H9 (cell line): ENCODE measurements at regions not wholly inside any gene's neighbourhood (a gene's known extent, or its start where the extent isn't known, plus 50 kb on each side); places are given as distances from the start of the nearest gene placed in this dataset.

Experiments used
- DNase-seq: peaks from one replicate; pipeline ENCODE4 v3.0.0-alpha.2; 2017
- H2AFZ ChIP-seq: one replicate; pipeline ENCODE4 v1.6.1; 2013; ENCODE audit warnings: mild to moderate bottlenecking, low read length, control low read depth, moderate library complexity
- H2AK5ac ChIP-seq: 2 replicates; pipeline ENCODE4 v1.6.1; 2013; ENCODE audit warnings: low read length, control low read depth, mixed read lengths; ENCODE audit not compliant: insufficient read length
- H2BK120ac ChIP-seq: one replicate; pipeline ENCODE4 v1.6.1; 2013; ENCODE audit warnings: low read depth, mild to moderate bottlenecking, low read length, control low read depth, inconsistent platforms; ENCODE audit not compliant: poor library complexity, severe bottlenecking
- H2BK12ac ChIP-seq: 2 replicates; pipeline ENCODE4 v1.6.1; 2013; ENCODE audit warnings: low read length, control low read depth, mixed read lengths, low read depth; ENCODE audit not compliant: insufficient read length
- H2BK15ac ChIP-seq: 2 replicates; pipeline ENCODE4 v1.6.1; 2013; ENCODE audit warnings: low read depth, low read length, control low read depth
- H2BK20ac ChIP-seq: one replicate; pipeline ENCODE4 v1.6.1; 2013; ENCODE audit warnings: low read depth, mild to moderate bottlenecking, low read length, control low read depth, inconsistent platforms; ENCODE audit not compliant: poor library complexity, severe bottlenecking
- H2BK5ac ChIP-seq: 2 replicates; pipeline ENCODE4 v1.6.1; 2013; ENCODE audit warnings: low read length, control low read depth, mixed read lengths; ENCODE audit not compliant: insufficient read length
- H3K14ac ChIP-seq: 2 replicates; pipeline ENCODE4 v1.6.1; 2013; ENCODE audit warnings: low read length, control low read depth; ENCODE audit not compliant: insufficient read depth
- H3K18ac ChIP-seq: 2 replicates; pipeline ENCODE4 v1.6.1; 2013; ENCODE audit warnings: low read depth, mild to moderate bottlenecking, mixed read lengths, low read length, control low read depth; ENCODE audit not compliant: insufficient read length
- H3K23ac ChIP-seq: 2 replicates; pipeline ENCODE4 v1.6.1; 2013; ENCODE audit warnings: low read length, control low read depth, mixed read lengths, low read depth; ENCODE audit not compliant: insufficient read length
- H3K23me2 ChIP-seq: 2 replicates; pipeline ENCODE4 v1.6.1; 2013; ENCODE audit warnings: low read depth, mild to moderate bottlenecking, mixed read lengths, low read length, control low read depth; ENCODE audit not compliant: insufficient read length, poor library complexity, severe bottlenecking
- H3K27ac ChIP-seq: 2 replicates; pipeline ENCODE4 v1.5.1; 2013; ENCODE audit warnings: low read length, control low read depth, mixed read lengths, low read depth; ENCODE audit not compliant: insufficient read length
- H3K27me3 ChIP-seq: 2 replicates; pipeline ENCODE4 v1.6.1; 2013; ENCODE audit warnings: low read length, control low read depth, inconsistent platforms; ENCODE audit not compliant: insufficient read depth
- H3K4ac ChIP-seq: 2 replicates; pipeline ENCODE4 v1.6.1; 2013; ENCODE audit warnings: low read depth, mild to moderate bottlenecking, control low read depth, inconsistent platforms, low read length, moderate library complexity
- H3K4me1 ChIP-seq: 2 replicates; pipeline ENCODE4 v1.6.1; 2013; ENCODE audit warnings: low read length, control low read depth, inconsistent platforms; ENCODE audit not compliant: insufficient read depth
- H3K4me2 ChIP-seq: 2 replicates; pipeline ENCODE4 v1.6.1; 2013; ENCODE audit warnings: low read length, control low read depth, mixed read lengths; ENCODE audit not compliant: insufficient read length, insufficient read depth
- H3K56ac ChIP-seq: 2 replicates; pipeline ENCODE4 v1.6.1; 2013; ENCODE audit warnings: low read depth, mild to moderate bottlenecking, mixed read lengths, low read length, control low read depth; ENCODE audit not compliant: insufficient read length
- H3K79me1 ChIP-seq: 2 replicates; pipeline ENCODE4 v1.6.1; 2013; ENCODE audit warnings: low read depth, mild to moderate bottlenecking, moderate library complexity, low read length, control low read depth, inconsistent platforms; ENCODE audit not compliant: insufficient read depth, poor library complexity, severe bottlenecking
- H3K79me2 ChIP-seq: 2 replicates; pipeline ENCODE4 v1.6.1; 2013; ENCODE audit warnings: low read length, control low read depth, inconsistent platforms; ENCODE audit not compliant: insufficient read depth
- H3K9ac ChIP-seq: 2 replicates; pipeline ENCODE4 v1.6.1; 2013; ENCODE audit warnings: low read length, control low read depth, mixed read lengths; ENCODE audit not compliant: insufficient read length; ENCODE audit errors: extremely low read depth
- H3K9me3 ChIP-seq: one replicate; pipeline ENCODE4 v1.6.1; 2013; ENCODE audit warnings: low read depth, low read length, inconsistent platforms; ENCODE audit not compliant: control insufficient read depth
- H3T11ph ChIP-seq: one replicate; pipeline ENCODE4 v1.6.1; 2013; ENCODE audit warnings: mild to moderate bottlenecking, low read length, control low read depth, inconsistent platforms
- H4K20me1 ChIP-seq: one replicate; pipeline ENCODE4 v1.6.1; 2013; ENCODE audit not compliant: control insufficient read depth, insufficient read length, insufficient read depth
- H4K5ac ChIP-seq: 2 replicates; pipeline ENCODE4 v1.6.1; 2013; ENCODE audit warnings: low read depth, mild to moderate bottlenecking, mixed read lengths, low read length, control low read depth; ENCODE audit not compliant: insufficient read length
- H4K8ac ChIP-seq: replicated peaks from 2 replicates; pipeline ENCODE4 v1.6.1; 2013; ENCODE audit warnings: low read length, control low read depth, mixed read lengths, low read depth; ENCODE audit not compliant: insufficient read length
- H4K91ac ChIP-seq: 2 replicates; pipeline ENCODE4 v1.6.1; 2013; ENCODE audit warnings: low read depth, mild to moderate bottlenecking, moderate library complexity, mixed read lengths, low read length, control low read depth; ENCODE audit not compliant: insufficient read length
- H3K27ac Mint-ChIP-seq, 3 experiments: 2 replicates in 2 of 3; 3 replicates in 1 of 3; pipeline ENCODE4 v1.8.0; 2020 to 2021; ENCODE audit warnings: mixed read lengths in 3 of 3, mild to moderate bottlenecking in 1 of 3, moderate library complexity in 1 of 3
- H3K27me3 Mint-ChIP-seq: 2 replicates; pipeline ENCODE4 v1.8.0; 2021; ENCODE audit warnings: low read depth, mild to moderate bottlenecking, moderate library complexity, mixed read lengths
- H3K36me3 Mint-ChIP-seq, 3 experiments: 2 replicates in 2 of 3; 3 replicates in 1 of 3; pipeline ENCODE4 v1.8.0; 2020 to 2021; ENCODE audit warnings: low read depth in 3 of 3, mixed read lengths in 3 of 3; ENCODE audit not compliant: insufficient read depth in 1 of 3
- H3K4me1 Mint-ChIP-seq, 2 experiments: 2 replicates each; pipeline ENCODE4 v1.8.0; 2020; ENCODE audit warnings: mixed read lengths in 2 of 2
- H3K4me3 Mint-ChIP-seq, 2 experiments: 2 replicates in 1 of 2; 3 replicates in 1 of 2; pipeline ENCODE4 v1.8.0; 2020 to 2021; ENCODE audit warnings: mild to moderate bottlenecking in 2 of 2, mixed read lengths in 2 of 2, moderate library complexity in 1 of 2
- H3K9me3 Mint-ChIP-seq, 2 experiments: 2 replicates in 1 of 2; 3 replicates in 1 of 2; pipeline ENCODE4 v1.8.0; 2020; ENCODE audit warnings: mild to moderate bottlenecking in 2 of 2, mixed read lengths in 2 of 2, moderate library complexity in 1 of 2
- CTCF ChIP-seq: fragments of 200-600 bp; sonication (generic); conservative IDR thresholded peaks from 3 replicates; pipeline ENCODE4 v1.8.0; 2021; ENCODE audit warnings: antibody characterized with exemption, mild to moderate bottlenecking
- WGBS: extraction: QIAGEN DNeasy Blood & Tissue Kit; methylation state at CpG from one replicate; pipeline ENCODE4 v1.1.7; 2013; ENCODE audit warnings: missing lambda C conversion rate, low lambda C conversion rate, mixed read lengths; ENCODE audit not compliant: insufficient read length; ENCODE audit errors: extremely low coverage; 5-methylcytosine and 5-hydroxymethylcytosine counted together

- H4K20me1 ChIP-seq: no peaks in the 10 kb centered on the region
- no peak overlapping the region for H2BK12ac ChIP-seq
- no peak overlapping the region for H4K8ac ChIP-seq
- no peak overlapping the region for H2BK20ac ChIP-seq
- no peak overlapping the region for H3K9ac ChIP-seq
- no peak overlapping the region for H3K56ac ChIP-seq
- H3K79me1 ChIP-seq: no peaks in the 10 kb centered on the region
- H3K27ac ChIP-seq: no peak overlapping the region
- Mint-ChIP-seq H3K36me3 (peaks cover 0 to 11% (median 8%) of the 10 kb centered on the region in 3 experiments; a peak in 5 of 7 replicates), H3K9me3 (peaks cover 9 to 17% of the 10 kb centered on the region in 2 experiments; a peak in 4 of 5 replicates), H3K4me1 (peaks cover 21 to 34% of the 10 kb centered on the region in 2 experiments), H3K27ac (no peak overlapping the region), H3K4me3 (no peak overlapping the region), H3K27me3 (no peaks in the 10 kb centered on the region)
- H3K9me3 ChIP-seq: no peaks in the 10 kb centered on the region
- no peaks in the 10 kb centered on the region for H3K23me2 ChIP-seq
- H3K14ac ChIP-seq: no peak overlapping the region
- no peak for DNase-seq
- H2BK5ac ChIP-seq: no peak overlapping the region
- H3K27me3 ChIP-seq: no peaks in the 10 kb centered on the region
- H3K4me2 ChIP-seq: no peak overlapping the region
- H3K23ac ChIP-seq: no peak overlapping the region
- H3T11ph ChIP-seq: no peak overlapping the region
- H3K79me2 ChIP-seq: no peaks in the 10 kb centered on the region
- WGBS: no CpG with 5 or more reads among the region's 1 CpG
- H3K4ac ChIP-seq: no peak overlapping the region
- no peak overlapping the region for H4K5ac ChIP-seq
- H2BK15ac ChIP-seq: no peak overlapping the region
- no peak for TF ChIP-seq CTCF
- no peak overlapping the region for H3K18ac ChIP-seq
- H2BK120ac ChIP-seq: no peak overlapping the region
- H3K4me1 ChIP-seq: peaks cover 5% of the 10 kb centered on the region; the same call in 1 of the 2 replicates
- no peak overlapping the region for H2AFZ ChIP-seq
- no peak overlapping the region for H2AK5ac ChIP-seq
- no peak overlapping the region for H4K91ac ChIP-seq
Observed at GRCh38 chr4:123790681-123791080, 394.1 kb downstream of the SPRY1 start.
